Lower leg skin (tissue), 3 donors: ENCODE measurements at regions not wholly inside any gene's neighbourhood (a gene's known extent, or its start where the extent isn't known, plus 50 kb on each side); places are given as distances from the start of the nearest gene placed in this dataset.

ENCODE experiments used
- CTCF ChIP-seq, 3 donors: fragments of 450-650 bp; IDR thresholded peaks; one replicate each; pipeline ENCODE4 v1.5.1; 2016; ENCODE audit warnings: antibody characterized with exemption in 3 of 3, mild to moderate bottlenecking in 3 of 3, moderate library complexity in 2 of 3
- POLR2A ChIP-seq, 2 donors: fragments of 450-650 bp; IDR thresholded peaks; one replicate each; pipeline ENCODE4 v1.6.1; 2016 to 2017; ENCODE audit warnings: antibody characterized with exemption in 2 of 2, mild to moderate bottlenecking in 1 of 2, moderate library complexity in 1 of 2

- TF ChIP-seq CTCF (IDR thresholded peaks at IDR 0.05) (no peak), POLR2A (IDR thresholded peaks at IDR 0.05) (no peak)
These were observed 204.9 kb upstream of the NT5E start for GRCh38 chr6:85245004-85245403.
